Ishikawa (cell line): ENCODE measurements at regions not wholly inside any gene's neighbourhood (a gene's known extent, or its start where the extent isn't known, plus 50 kb on each side); places are given as distances from the start of the nearest gene placed in this dataset.

ENCODE experiments used
- CREB1 ChIP-seq: IDR thresholded peaks from 2 replicates; pipeline ENCODE4 v1.6.1; 2012; ENCODE audit warnings: low read depth
- EGR1 ChIP-seq: IDR thresholded peaks from 2 replicates; pipeline ENCODE4 v1.6.1; 2012
- EP300 ChIP-seq: IDR thresholded peaks from 2 replicates; pipeline ENCODE4 v1.6.1; 2012; ENCODE audit warnings: borderline replicate concordance
- FOXM1 ChIP-seq: IDR thresholded peaks from 2 replicates; pipeline ENCODE4 v1.6.1; 2012; ENCODE audit warnings: low read depth, borderline replicate concordance
- TAF1 ChIP-seq: IDR thresholded peaks from 2 replicates; pipeline ENCODE4 v1.6.1; 2012; ENCODE audit warnings: low read depth, mild to moderate bottlenecking
- TCF12 ChIP-seq: IDR thresholded peaks from 2 replicates; pipeline ENCODE4 v1.6.1; 2012; ENCODE audit warnings: low read depth
- TEAD4 ChIP-seq: IDR thresholded peaks from 2 replicates; pipeline ENCODE4 v1.6.1; 2012
- YY1 ChIP-seq: IDR thresholded peaks from 2 replicates; pipeline ENCODE4 v1.6.1; 2012; ENCODE audit warnings: low read depth
- TF ChIP-seq, protein P1 (sequence below): IDR thresholded peaks from 2 replicates; pipeline ENCODE4 v1.6.1; 2012; ENCODE audit warnings: low read depth, mild to moderate bottlenecking

DNA sequence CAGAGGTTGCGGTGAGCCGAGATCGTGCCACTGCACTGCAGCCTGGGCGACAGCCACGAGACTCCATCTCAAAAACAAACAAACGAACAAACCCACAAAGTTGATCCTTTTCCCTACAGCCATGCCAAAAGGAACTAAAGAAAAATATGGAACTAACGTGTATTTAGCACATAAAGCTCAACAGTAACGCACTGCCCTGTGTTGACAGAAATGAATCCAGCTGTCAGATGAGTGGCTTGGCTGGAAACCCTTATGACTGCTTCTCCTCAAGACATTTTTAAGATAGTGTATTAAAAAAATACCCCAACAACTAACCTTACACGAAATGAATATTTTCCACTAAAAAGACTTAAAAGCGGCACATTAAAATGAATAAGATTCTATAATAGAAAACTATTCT lies 62.9 kb upstream of the TUBA3E start:
- TF ChIP-seq, protein P1, sequence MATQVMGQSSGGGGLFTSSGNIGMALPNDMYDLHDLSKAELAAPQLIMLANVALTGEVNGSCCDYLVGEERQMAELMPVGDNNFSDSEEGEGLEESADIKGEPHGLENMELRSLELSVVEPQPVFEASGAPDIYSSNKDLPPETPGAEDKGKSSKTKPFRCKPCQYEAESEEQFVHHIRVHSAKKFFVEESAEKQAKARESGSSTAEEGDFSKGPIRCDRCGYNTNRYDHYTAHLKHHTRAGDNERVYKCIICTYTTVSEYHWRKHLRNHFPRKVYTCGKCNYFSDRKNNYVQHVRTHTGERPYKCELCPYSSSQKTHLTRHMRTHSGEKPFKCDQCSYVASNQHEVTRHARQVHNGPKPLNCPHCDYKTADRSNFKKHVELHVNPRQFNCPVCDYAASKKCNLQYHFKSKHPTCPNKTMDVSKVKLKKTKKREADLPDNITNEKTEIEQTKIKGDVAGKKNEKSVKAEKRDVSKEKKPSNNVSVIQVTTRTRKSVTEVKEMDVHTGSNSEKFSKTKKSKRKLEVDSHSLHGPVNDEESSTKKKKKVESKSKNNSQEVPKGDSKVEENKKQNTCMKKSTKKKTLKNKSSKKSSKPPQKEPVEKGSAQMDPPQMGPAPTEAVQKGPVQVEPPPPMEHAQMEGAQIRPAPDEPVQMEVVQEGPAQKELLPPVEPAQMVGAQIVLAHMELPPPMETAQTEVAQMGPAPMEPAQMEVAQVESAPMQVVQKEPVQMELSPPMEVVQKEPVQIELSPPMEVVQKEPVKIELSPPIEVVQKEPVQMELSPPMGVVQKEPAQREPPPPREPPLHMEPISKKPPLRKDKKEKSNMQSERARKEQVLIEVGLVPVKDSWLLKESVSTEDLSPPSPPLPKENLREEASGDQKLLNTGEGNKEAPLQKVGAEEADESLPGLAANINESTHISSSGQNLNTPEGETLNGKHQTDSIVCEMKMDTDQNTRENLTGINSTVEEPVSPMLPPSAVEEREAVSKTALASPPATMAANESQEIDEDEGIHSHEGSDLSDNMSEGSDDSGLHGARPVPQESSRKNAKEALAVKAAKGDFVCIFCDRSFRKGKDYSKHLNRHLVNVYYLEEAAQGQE, result no peak
- TF ChIP-seq TEAD4, result no peak
- TF ChIP-seq TAF1, result no peak
- TF ChIP-seq EGR1, result no peak
- TF ChIP-seq EP300, result no peak
- no peak for TF ChIP-seq CREB1
- no peak for TF ChIP-seq FOXM1
- no peak for TF ChIP-seq YY1
- no peak for TF ChIP-seq TCF12
